ENCODE measurements at regions not wholly inside any gene's neighbourhood (a gene's known extent, or its start where the extent isn't known, plus 50 kb on each side); places are given as distances from the start of the nearest gene placed in this dataset.

DNA sequence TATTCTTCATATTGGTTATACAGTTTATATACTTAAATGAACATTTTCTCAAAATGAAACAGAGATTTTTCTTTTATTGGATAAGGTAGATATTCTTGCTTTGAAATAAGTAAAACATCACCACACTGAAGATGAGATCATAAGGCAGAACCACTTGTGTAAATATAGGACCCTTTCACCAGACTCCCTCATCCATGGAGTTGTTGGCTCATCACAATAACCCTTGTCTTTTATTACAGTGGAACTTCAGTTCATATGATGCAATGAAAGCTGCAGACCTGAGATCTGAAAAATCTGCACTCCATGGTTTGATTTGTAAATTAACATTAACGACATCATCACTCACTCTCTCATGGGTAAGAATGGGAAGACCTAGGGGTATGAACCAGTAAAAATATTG lies 51.9 kb upstream of the DBX2 start:
- DNase-seq (ENCODE audit: low read depth, low spot score), result no peak

DNA sequence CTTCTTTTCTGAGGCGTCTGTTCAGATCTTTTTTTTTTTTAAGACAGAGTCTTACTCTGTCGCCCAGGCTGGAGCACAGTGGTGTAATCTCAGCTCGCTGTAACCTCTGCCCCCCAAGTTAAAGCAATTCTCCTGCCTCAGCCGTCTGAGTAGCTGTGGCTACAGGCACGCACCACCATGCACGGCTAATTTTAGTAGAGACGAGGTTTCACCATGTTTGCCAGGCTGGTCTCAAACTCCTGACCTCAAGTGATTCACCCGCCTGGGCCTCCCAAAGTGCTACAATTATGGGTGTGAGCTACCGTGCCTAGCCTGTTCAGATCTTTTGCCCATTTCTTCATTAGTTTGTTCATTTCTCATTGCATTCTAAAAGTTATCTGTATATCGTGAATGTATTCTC lies 55.1 kb upstream of the DBX2 start:
- no peak for DNase-seq (ENCODE audit: low read depth, low spot score)

DNA sequence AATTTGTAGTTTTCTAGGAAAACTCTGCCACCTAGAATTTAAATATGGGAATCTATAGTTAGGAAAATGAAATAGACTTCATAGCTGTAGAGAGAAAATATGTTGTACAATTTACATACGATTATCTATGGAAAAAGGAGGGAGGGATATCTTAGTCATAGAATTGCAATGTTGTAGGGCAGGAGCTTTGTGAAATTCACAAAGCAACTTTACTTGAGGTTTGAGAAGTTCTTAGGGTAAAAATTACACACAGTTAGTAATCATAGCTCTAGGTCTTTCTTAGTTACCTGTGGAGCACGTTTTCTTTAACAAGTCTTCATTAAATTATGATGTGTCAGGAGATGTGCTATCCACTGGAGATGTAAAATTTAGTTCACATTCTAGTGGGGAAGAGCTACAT lies 61.4 kb upstream of the DBX2 start:
- DNase-seq (ENCODE audit: low read depth, low spot score), result no peak

- DNase-seq (ENCODE audit: low read depth, low spot score), result no peak
These were observed 70.3 kb upstream of the DBX2 start for GRCh38 chr12:45121224-45121623.

DNA sequence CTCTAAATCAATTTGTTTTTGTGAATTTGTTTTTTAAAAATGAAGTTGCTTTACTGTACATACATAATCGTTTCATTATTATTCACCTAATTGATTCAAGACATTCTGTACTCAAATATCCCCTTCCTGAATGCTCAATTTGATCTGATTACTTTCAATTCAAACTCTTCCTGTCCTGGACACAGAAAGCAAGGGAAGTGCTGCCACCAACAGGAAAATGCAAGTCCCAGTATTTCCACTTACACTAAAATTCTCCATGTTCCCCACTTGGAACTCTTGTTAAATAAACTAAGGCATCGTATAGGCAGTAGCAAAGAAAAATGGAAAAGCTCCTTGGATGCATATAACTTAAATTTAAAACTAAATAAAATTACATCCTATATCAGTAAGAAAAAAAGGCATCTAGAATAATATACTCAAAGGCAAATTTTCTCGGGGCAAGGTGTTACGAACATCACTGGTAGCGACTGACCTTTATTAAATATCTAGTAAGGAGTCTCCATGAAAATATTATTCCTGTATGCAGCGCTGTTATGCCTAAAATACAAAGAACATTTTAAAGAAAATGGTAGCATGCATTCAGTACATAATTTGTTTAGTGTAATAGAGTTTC lies 72.0 kb upstream of the DBX2 start:
- DNase-seq (ENCODE audit: low read depth, low spot score), result no peak

DNA sequence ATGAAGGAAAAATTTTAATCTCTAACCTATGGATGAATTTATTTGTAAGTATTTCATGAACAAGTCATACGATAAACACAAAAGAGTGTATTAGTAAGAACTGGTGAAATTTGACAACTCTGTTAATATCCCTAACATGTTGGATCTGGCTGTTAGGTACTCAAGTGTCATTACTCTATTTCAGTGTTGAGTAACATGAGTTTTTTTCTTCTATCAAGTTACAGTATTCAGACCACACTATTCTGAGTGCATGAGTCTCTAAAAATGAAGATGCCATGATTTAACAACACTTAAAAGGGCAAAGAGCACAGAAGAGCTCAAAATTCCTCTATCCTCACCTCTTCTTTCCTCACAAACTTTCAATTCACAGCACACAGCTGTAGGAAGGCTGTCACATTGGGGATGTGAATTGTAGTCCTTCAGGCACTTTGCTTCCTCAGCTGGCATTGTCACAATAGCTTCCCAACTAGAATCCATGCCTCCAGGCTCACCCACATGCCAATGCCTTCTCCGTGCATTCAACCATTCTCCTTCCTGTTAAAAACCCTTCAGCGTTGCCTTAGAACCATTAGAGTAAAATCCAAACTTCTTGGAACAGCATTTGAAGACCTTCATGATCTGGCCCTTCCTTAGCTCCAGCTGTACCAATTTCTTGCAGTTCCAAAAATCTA lies 73.7 kb upstream of the DBX2 start:
- no peak for DNase-seq (ENCODE audit: low read depth, low spot score)

GRCh38 chr12:45125997-45126396 lies 75.1 kb upstream of the DBX2 start:
- DNase-seq (ENCODE audit: low read depth, low spot score), result no peak

GRCh38 chr12:45128637-45129036 lies 77.7 kb upstream of the DBX2 start:
- no peak for DNase-seq (ENCODE audit: low read depth, low spot score)

GRCh38 chr12:45130881-45131281 lies 80.0 kb upstream of the DBX2 start:
- DNase-seq (ENCODE audit: low read depth, low spot score), result peak; percentile 10

- no peak for DNase-seq (ENCODE audit: low read depth, low spot score)
These were observed 80.6 kb upstream of the DBX2 start for GRCh38 chr12:45131506-45131905.

DNA sequence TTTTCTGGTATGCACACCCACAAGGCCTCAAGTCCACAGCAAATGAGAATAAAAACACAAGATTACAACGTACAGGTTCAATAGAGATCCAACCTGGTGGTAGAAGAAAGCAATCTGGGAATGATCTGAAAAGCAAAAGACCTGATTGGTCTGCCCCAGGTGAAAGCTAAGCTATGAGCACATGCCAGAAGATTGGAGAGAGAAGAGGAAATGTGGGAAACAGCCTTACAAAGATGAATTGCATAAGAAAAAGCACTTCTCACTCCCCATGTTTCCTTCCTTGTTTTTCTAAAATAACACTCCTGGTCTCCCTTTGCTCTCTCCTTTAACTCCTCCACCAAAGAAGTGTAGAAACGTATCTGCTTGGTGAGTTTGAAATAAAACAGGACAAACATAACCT lies 77.3 kb upstream of the ANO6 start:
- DNase-seq (ENCODE audit: low read depth, low spot score), result no peak

DNA sequence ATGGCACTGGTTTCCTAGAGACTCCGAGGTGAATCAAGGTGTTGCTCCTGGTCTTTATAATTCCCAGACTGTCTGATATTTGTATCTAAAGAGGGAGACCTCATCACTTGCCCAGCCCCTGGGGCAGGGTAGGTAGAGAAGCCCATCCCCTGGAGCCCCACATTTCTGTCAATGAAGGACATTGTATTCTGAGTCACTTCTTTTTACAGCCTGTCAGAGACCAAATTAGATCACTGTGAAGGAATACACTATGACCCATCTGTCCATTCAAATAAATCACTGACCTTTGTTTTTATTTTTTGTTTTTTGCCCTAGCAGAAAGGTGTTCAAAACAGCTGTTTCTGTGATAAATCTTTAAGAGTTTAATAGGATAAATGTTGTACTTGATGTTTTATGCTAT lies 67.9 kb upstream of the ANO6 start:
- no peak for DNase-seq (ENCODE audit: low read depth, low spot score)

GRCh38 chr12:45148619-45149018 lies 67.3 kb upstream of the ANO6 start:
- DNase-seq (ENCODE audit: low read depth, low spot score), result no peak

- DNase-seq (ENCODE audit: low read depth, low spot score), result no peak
These were observed 50.6 kb upstream of the ANO6 start for GRCh38 chr12:45165284-45165683.

DNA sequence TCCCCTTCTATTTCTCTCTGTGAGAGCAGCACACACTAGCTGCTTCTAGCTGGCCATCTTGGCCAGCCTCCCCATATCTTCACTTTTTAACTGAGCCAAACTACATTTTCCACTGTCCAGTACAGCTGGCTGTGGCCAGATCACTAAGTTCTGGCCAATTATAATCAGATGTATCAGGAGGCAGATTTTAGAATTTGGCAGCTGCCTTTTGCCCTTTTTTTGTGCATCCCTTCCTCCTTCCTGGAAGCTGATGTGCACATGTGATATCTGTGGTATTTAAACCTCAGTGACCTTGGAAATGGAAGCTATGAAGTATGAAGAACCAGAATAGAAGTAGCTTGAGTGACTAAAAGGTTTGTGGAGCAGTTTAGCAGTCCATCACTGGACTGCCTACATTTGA lies 49.8 kb upstream of the ANO6 start:
- DNase-seq (ENCODE audit: low read depth, low spot score), result no peak

Data from brain pericyte (primary cell).